Aorta (tissue), 5 donors: ENCODE measurements at regions not wholly inside any gene's neighbourhood (a gene's known extent, or its start where the extent isn't known, plus 50 kb on each side); places are given as distances from the start of the nearest gene placed in this dataset.

ENCODE experiments used
- ATAC-seq: fragments of 200-7000 bp; cut with Tn5 transposase; one replicate; pipeline ENCODE4 v1.9.1; 2022; ENCODE audit warnings: moderate library complexity; ENCODE audit not compliant: low FRiP score
- DNase-seq, 2 donors: peaks; one replicate each; pipeline ENCODE4 v3.0.0-alpha.2; 2020
- H3K27ac ChIP-seq, 2 donors: one replicate each; pipeline ENCODE4 v1.5.1; 2013; ENCODE audit warnings: low read length in 2 of 2, mild to moderate bottlenecking in 2 of 2, moderate library complexity in 2 of 2, control low read depth in 1 of 2, inconsistent platforms in 1 of 2, low read depth in 1 of 2
- H3K27me3 ChIP-seq, 2 donors: one replicate each; pipeline ENCODE4 v1.6.1; 2013; ENCODE audit warnings: control low read depth in 1 of 2, low read length in 1 of 2, mild to moderate bottlenecking in 1 of 2, moderate library complexity in 1 of 2; ENCODE audit not compliant: insufficient read depth in 2 of 2, control insufficient read depth in 1 of 2
- H3K36me3 ChIP-seq, 2 donors: one replicate each; pipeline ENCODE4 v1.6.1; 2013; ENCODE audit warnings: control low read depth in 1 of 2, low read length in 1 of 2, mild to moderate bottlenecking in 1 of 2; ENCODE audit not compliant: insufficient read depth in 2 of 2, control insufficient read depth in 1 of 2
- H3K4me1 ChIP-seq, 2 donors: one replicate each; pipeline ENCODE4 v1.6.1; 2013; ENCODE audit warnings: low read length in 2 of 2, control low read depth in 1 of 2, mild to moderate bottlenecking in 1 of 2, moderate library complexity in 1 of 2; ENCODE audit not compliant: insufficient read depth in 2 of 2, control insufficient read depth in 1 of 2
- H3K4me3 ChIP-seq, 2 donors: one replicate each; pipeline ENCODE4 v1.5.1; 2013; ENCODE audit warnings: low read length in 2 of 2, control low read depth in 1 of 2, mild to moderate bottlenecking in 1 of 2
- H3K9me3 ChIP-seq: one replicate; pipeline ENCODE4 v1.6.1; 2013; ENCODE audit warnings: mild to moderate bottlenecking, low read length; ENCODE audit not compliant: control insufficient read depth
- WGBS, 2 donors: extraction: QIAGEN DNeasy Blood & Tissue Kit; methylation state at CpG; one replicate each; pipeline ENCODE4 v1.1.7; 2013; 5-methylcytosine and 5-hydroxymethylcytosine counted together
- intact Hi-C, 2 donors: fragments of 100-400 bp; cut with DNase I; formaldehyde crosslinking; loops; one replicate each; pipeline versions ENCODE4 v1.14.2 to v1.15.0; 2022
- donor health status: healthy with polysubstance abuse.
- donor health status: Bipolar disorder and iron deficiency.
- donor health status: DM: no; HTN: no; CAD: no.
- donor health status: DM: no; HTN: no; CAD: no.
- donor health status: DM: yes; HTN: yes; CAD: no.

- no peak overlapping the region for H3K27ac ChIP-seq
- 35% methylated on average over 3 of the region's 3 CpGs for WGBS, 2 donors
- intact Hi-C loops = no loop called here
- H3K27me3 ChIP-seq = no peaks in the 10 kb centered on the region
- H3K36me3 ChIP-seq = no peaks in the 10 kb centered on the region
- H3K9me3 ChIP-seq = no peaks in the 10 kb centered on the region
- H3K4me3 ChIP-seq = no peak overlapping the region
- no peak for DNase-seq
- H3K4me1 ChIP-seq = no peaks in the 10 kb centered on the region
- ATAC-seq = no peak
These were observed 92.8 kb upstream of the RAD23B start for GRCh38 chr9:107190061-107190935.

GRCh38 chr9:107190936-107191290 is 92.2 kb upstream of the RAD23B start:
- Histone ChIP-seq H3K4me1 (no peaks in the 10 kb centered on the region), H3K27ac (no peak overlapping the region), H3K4me3 (no peak overlapping the region), H3K9me3 (no peaks in the 10 kb centered on the region), H3K27me3 (no peaks in the 10 kb centered on the region), H3K36me3 (no peaks in the 10 kb centered on the region)
- no peak for DNase-seq
- WGBS, 2 donors = 81 to 85% methylated on average over 5 of the region's 5 CpGs
- intact Hi-C loops = no loop called here
- no peak for ATAC-seq

GRCh38 chr9:107193251-107193650 is 89.8 kb upstream of the RAD23B start:
- no peak for DNase-seq
- no peaks in the 10 kb centered on the region for H3K27me3 ChIP-seq
- 78 to 81% methylated on average over 3 of the region's 3 CpGs for WGBS, 2 donors

GRCh38 chr9:107198718-107199117 is 84.4 kb upstream of the RAD23B start:
- ATAC-seq (no peak), DNase-seq (no peak)
- intact Hi-C loops = no loop called here
- no peak overlapping the region for H3K27ac ChIP-seq
- H3K36me3 ChIP-seq = no peaks in the 10 kb centered on the region
- H3K9me3 ChIP-seq = peaks cover 2% of the 10 kb centered on the region
- H3K4me1 ChIP-seq = no peaks in the 10 kb centered on the region
- no peak overlapping the region for H3K4me3 ChIP-seq
- 79 to 82% methylated on average over 3 of the region's 3 CpGs for WGBS, 2 donors
- H3K27me3 ChIP-seq = no peaks in the 10 kb centered on the region

More at GRCh38 chr9:107193251-107193650, 89.8 kb upstream of the RAD23B start:
- intact Hi-C loops = no loop called here
- no peaks in the 10 kb centered on the region for H3K9me3 ChIP-seq
- H3K4me1 ChIP-seq = no peaks in the 10 kb centered on the region
- ATAC-seq = no peak
- H3K36me3 ChIP-seq = no peaks in the 10 kb centered on the region
- no peak overlapping the region for H3K27ac ChIP-seq
- H3K4me3 ChIP-seq = no peak overlapping the region

- H3K4me3 ChIP-seq = no peak overlapping the region
- H3K4me1 ChIP-seq = no peaks in the 10 kb centered on the region
- peaks cover 2% of the 10 kb centered on the region for H3K9me3 ChIP-seq
- ATAC-seq = no peak
- intact Hi-C loops = no loop called here
- DNase-seq = no peak
- no peaks in the 10 kb centered on the region for H3K27me3 ChIP-seq
- WGBS, 2 donors = 82 to 91% methylated on average over 3 of the region's 3 CpGs
- H3K27ac ChIP-seq = no peak overlapping the region
- no peaks in the 10 kb centered on the region for H3K36me3 ChIP-seq
These were observed 75.0 kb upstream of the RAD23B start for GRCh38 chr9:107208121-107208520.

- intact Hi-C loops = no loop called here
- Histone ChIP-seq H3K4me1 (no peaks in the 10 kb centered on the region), H3K36me3 (no peaks in the 10 kb centered on the region), H3K9me3 (peaks cover 2% of the 10 kb centered on the region), H3K27ac (no peak overlapping the region), H3K4me3 (no peak overlapping the region), H3K27me3 (no peaks in the 10 kb centered on the region)
- ATAC-seq = no peak
- WGBS, 2 donors = 94 to 97% methylated on average over 6 of the region's 6 CpGs
- DNase-seq = no peak
These were observed 72.3 kb upstream of the RAD23B start for GRCh38 chr9:107210775-107211174.

GRCh38 chr9:107211284-107211923 is 71.7 kb upstream of the RAD23B start:
- Histone ChIP-seq H3K27ac (no peak overlapping the region), H3K4me3 (no peak overlapping the region), H3K9me3 (peaks cover 2% of the 10 kb centered on the region), H3K4me1 (no peaks in the 10 kb centered on the region), H3K27me3 (no peaks in the 10 kb centered on the region), H3K36me3 (no peaks in the 10 kb centered on the region)
- intact Hi-C loops = no loop called here
- ATAC-seq (no peak), DNase-seq (no peak)
- WGBS, 2 donors = 69 to 70% methylated on average over 9 of the region's 9 CpGs

- H3K4me1 ChIP-seq = no peaks in the 10 kb centered on the region
- no peaks in the 10 kb centered on the region for H3K36me3 ChIP-seq
- 98 to 100% methylated on average over 5 of the region's 5 CpGs for WGBS, 2 donors
- intact Hi-C loops = no loop called here
- no peak overlapping the region for H3K4me3 ChIP-seq
- ATAC-seq = no peak
- H3K9me3 ChIP-seq = peaks cover 2% of the 10 kb centered on the region
- H3K27ac ChIP-seq = no peak overlapping the region
- H3K27me3 ChIP-seq = no peaks in the 10 kb centered on the region
- DNase-seq = no peak
These were observed 70.5 kb upstream of the RAD23B start for GRCh38 chr9:107212613-107213012.

- Histone ChIP-seq H3K4me1 (no peaks in the 10 kb centered on the region), H3K36me3 (no peaks in the 10 kb centered on the region), H3K4me3 (no peak overlapping the region), H3K27ac (no peak overlapping the region), H3K27me3 (no peaks in the 10 kb centered on the region), H3K9me3 (peaks cover 2% of the 10 kb centered on the region)
- 76 to 84% methylated on average over 6 of the region's 6 CpGs for WGBS, 2 donors
- intact Hi-C loops = no loop called here
- no peak for DNase-seq
- no peak for ATAC-seq
These were observed 70.0 kb upstream of the RAD23B start for GRCh38 chr9:107213080-107213479.
